Erythroblast (primary cell): ENCODE measurements at regions not wholly inside any gene's neighbourhood (a gene's known extent, or its start where the extent isn't known, plus 50 kb on each side); places are given as distances from the start of the nearest gene placed in this dataset.

Experiments
- GATA1 ChIP-seq: IDR thresholded peaks from 2 replicates; pipeline ENCODE4 v1.6.1; 2011; ENCODE audit warnings: low read depth, mild to moderate bottlenecking, control low read depth, low read length, moderate library complexity
- POLR2A ChIP-seq: IDR thresholded peaks from 2 replicates; pipeline ENCODE4 v1.6.1; 2011; ENCODE audit warnings: mild to moderate bottlenecking, low read length

GRCh38 chr9:22343218-22343611, 103.4 kb upstream of the DMRTA1 start:
- TF ChIP-seq POLR2A (no peak), GATA1 (no peak)
